ENCODE measurements at regions not wholly inside any gene's neighbourhood (a gene's known extent, or its start where the extent isn't known, plus 50 kb on each side); places are given as distances from the start of the nearest gene placed in this dataset.

DNA sequence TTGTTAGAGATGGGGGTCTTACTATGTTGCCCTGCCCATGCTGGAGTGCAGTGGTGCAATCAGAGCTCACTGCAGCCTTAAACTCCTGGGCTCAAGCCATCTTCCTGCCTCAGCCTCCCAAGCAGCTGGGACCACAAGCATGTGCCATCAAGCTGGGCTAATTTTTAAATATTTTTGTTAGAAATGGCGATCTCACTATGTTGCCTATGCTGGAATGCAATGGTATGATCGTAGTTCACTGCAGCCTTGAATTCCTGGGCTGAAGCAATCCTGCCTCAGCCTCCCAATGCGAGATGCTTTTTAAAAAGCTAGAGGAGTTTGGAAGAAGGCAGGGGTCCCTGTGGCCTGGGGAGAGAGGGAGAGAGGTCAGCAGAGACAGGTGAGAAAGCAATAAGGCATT lies 600.1 kb upstream of the AUTS2 start:
- TF ChIP-seq EZH2phosphoT487 (IDR thresholded peaks at IDR 0.05; ENCODE audit: low read depth), result no peak
- TF ChIP-seq, protein P1, sequence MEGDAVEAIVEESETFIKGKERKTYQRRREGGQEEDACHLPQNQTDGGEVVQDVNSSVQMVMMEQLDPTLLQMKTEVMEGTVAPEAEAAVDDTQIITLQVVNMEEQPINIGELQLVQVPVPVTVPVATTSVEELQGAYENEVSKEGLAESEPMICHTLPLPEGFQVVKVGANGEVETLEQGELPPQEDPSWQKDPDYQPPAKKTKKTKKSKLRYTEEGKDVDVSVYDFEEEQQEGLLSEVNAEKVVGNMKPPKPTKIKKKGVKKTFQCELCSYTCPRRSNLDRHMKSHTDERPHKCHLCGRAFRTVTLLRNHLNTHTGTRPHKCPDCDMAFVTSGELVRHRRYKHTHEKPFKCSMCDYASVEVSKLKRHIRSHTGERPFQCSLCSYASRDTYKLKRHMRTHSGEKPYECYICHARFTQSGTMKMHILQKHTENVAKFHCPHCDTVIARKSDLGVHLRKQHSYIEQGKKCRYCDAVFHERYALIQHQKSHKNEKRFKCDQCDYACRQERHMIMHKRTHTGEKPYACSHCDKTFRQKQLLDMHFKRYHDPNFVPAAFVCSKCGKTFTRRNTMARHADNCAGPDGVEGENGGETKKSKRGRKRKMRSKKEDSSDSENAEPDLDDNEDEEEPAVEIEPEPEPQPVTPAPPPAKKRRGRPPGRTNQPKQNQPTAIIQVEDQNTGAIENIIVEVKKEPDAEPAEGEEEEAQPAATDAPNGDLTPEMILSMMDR (IDR thresholded peaks at IDR 0.05; ENCODE audit: low read depth, low read length), result no peak

DNA sequence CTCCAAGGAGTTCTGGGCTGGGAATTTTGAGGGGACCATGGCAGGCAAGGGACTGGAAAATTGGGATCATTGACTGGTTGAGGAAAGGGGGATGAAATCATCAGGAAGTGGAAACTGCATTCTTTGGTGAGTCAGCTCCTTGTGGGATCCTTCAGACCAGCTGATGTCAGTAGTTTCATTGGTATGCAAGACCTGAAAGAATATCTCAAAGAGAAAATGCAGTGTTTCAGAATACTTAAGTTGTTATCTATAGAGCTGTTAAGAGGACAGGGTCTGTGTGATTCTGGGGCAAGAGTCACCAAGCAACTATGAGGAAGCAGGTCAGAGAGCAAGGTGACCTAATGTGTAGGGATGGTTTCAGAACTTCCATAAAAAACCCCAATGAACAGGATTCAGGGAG lies 595.9 kb upstream of the AUTS2 start:
- Histone ChIP-seq H3K4me2 (ENCODE audit: low read length) (no peak overlapping the region), H3K4me3 (ENCODE audit: low read length) (no peak overlapping the region), H3K27me3 (ENCODE audit: low read depth, low read length) (no peaks in the 10 kb centered on the region), H3K36me3 (replicated peaks; ENCODE audit: low read depth, low read length) (no peaks in the 10 kb centered on the region), H4K20me1 (ENCODE audit: insufficient read depth, low read length) (no peaks in the 10 kb centered on the region), H3K9me3 (ENCODE audit: insufficient read depth, low read length) (no peaks in the 10 kb centered on the region), H3K4me1 (ENCODE audit: low read length) (no peaks in the 10 kb centered on the region), H3K27ac (ENCODE audit: low read length) (no peak overlapping the region), H2AFZ (ENCODE audit: low read depth, low read length) (no peak overlapping the region), H3K9ac (ENCODE audit: low read length) (no peak overlapping the region), H3K79me2 (ENCODE audit: low read length) (no peaks in the 10 kb centered on the region)
- TF ChIP-seq, protein P1 (IDR thresholded peaks at IDR 0.05; ENCODE audit: low read depth, low read length), result no peak

More for the DNA sequence above, 600.1 kb upstream of the AUTS2 start:
- Histone ChIP-seq H3K9me3 (ENCODE audit: insufficient read depth, low read length) (no peaks in the 10 kb centered on the region), H3K79me2 (ENCODE audit: low read length) (no peaks in the 10 kb centered on the region), H2AFZ (ENCODE audit: low read depth, low read length) (no peak overlapping the region), H3K27ac (ENCODE audit: low read length) (no peak overlapping the region), H3K4me3 (ENCODE audit: low read length) (no peak overlapping the region), H4K20me1 (ENCODE audit: insufficient read depth, low read length) (no peaks in the 10 kb centered on the region), H3K4me1 (ENCODE audit: low read length) (no peaks in the 10 kb centered on the region), H3K4me2 (ENCODE audit: low read length) (no peak overlapping the region), H3K36me3 (replicated peaks; ENCODE audit: low read depth, low read length) (no peaks in the 10 kb centered on the region), H3K27me3 (ENCODE audit: low read depth, low read length) (no peaks in the 10 kb centered on the region), H3K9ac (ENCODE audit: low read length) (no peak overlapping the region)

DNA sequence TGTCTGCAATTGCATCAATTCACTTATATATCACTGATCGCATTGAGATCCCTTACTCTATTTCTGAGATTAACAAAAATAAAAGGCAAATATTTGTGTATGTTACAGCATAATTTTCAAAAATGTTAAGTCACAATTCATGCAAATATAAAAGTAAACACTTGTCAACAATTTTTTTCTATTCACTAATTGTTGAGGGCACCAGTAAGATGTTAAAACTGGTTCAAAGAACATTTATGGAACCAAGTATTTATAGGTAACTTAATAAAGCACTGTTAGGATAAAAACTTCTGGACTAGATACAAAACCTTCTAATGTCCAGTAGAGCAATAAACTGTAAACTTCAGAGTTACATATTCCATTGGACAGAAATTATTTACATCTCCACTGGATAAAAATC lies 586.1 kb upstream of the AUTS2 start:
- no peaks in the 10 kb centered on the region for H4K20me1 ChIP-seq (ENCODE audit: insufficient read depth, low read length)
- no peaks in the 10 kb centered on the region for H3K36me3 ChIP-seq (replicated peaks; ENCODE audit: low read depth, low read length)
- no peak overlapping the region for H2AFZ ChIP-seq (ENCODE audit: low read depth, low read length)
- TF ChIP-seq EZH2phosphoT487 (IDR thresholded peaks at IDR 0.05; ENCODE audit: low read depth), result no peak
- TF ChIP-seq, protein P1 (IDR thresholded peaks at IDR 0.05; ENCODE audit: low read depth, low read length), result no peak
- H3K4me3 ChIP-seq (ENCODE audit: low read length), result no peak overlapping the region
- H3K9me3 ChIP-seq (ENCODE audit: insufficient read depth, low read length), result no peaks in the 10 kb centered on the region
- H3K79me2 ChIP-seq (ENCODE audit: low read length), result no peaks in the 10 kb centered on the region
- no peak overlapping the region for H3K4me2 ChIP-seq (ENCODE audit: low read length)
- no peak overlapping the region for H3K9ac ChIP-seq (ENCODE audit: low read length)
- no peaks in the 10 kb centered on the region for H3K4me1 ChIP-seq (ENCODE audit: low read length)
- no peak overlapping the region for H3K27ac ChIP-seq (ENCODE audit: low read length)
- no peaks in the 10 kb centered on the region for H3K27me3 ChIP-seq (ENCODE audit: low read depth, low read length)

DNA sequence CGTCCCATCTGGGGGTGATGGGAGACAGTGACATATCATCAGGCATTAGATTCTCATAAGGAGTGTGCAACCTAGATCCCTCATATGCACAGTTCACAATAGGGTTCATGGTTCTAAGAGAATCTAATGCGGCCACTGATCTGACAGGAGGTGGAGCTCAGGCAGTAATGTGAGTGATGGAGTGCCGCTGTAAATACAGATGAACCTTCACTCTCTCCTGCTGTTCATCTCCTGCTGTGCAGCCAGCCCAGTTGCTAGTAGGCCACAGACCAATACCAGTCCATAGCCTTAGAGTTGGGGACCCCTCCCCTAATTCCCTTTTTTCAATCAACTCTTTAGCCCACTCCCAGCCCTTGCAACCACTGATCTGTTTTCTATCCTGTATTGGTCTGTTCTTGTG lies 581.1 kb upstream of the AUTS2 start:
- Histone ChIP-seq H3K27ac (ENCODE audit: low read length) (no peak overlapping the region), H3K79me2 (ENCODE audit: low read length) (no peaks in the 10 kb centered on the region), H3K36me3 (replicated peaks; ENCODE audit: low read depth, low read length) (no peaks in the 10 kb centered on the region), H2AFZ (ENCODE audit: low read depth, low read length) (no peak overlapping the region), H3K27me3 (ENCODE audit: low read depth, low read length) (no peaks in the 10 kb centered on the region), H4K20me1 (ENCODE audit: insufficient read depth, low read length) (no peaks in the 10 kb centered on the region), H3K9me3 (ENCODE audit: insufficient read depth, low read length) (no peaks in the 10 kb centered on the region), H3K9ac (ENCODE audit: low read length) (no peak overlapping the region), H3K4me1 (ENCODE audit: low read length) (no peaks in the 10 kb centered on the region), H3K4me3 (ENCODE audit: low read length) (no peak overlapping the region), H3K4me2 (ENCODE audit: low read length) (no peak overlapping the region)
- TF ChIP-seq, protein P1 (IDR thresholded peaks at IDR 0.05; ENCODE audit: low read depth, low read length), result no peak
- no peak for TF ChIP-seq EZH2phosphoT487 (IDR thresholded peaks at IDR 0.05; ENCODE audit: low read depth)

All from OCI-LY3 (cell line).